Stimulated activated CD8-positive, alpha-beta memory T cell treated with anti-CD3 and anti-CD28 coated beads, Interleukin-15, amount 100 ng/mL, for 1 hour (primary cell): ENCODE measurements at regions not wholly inside any gene's neighbourhood (a gene's known extent, or its start where the extent isn't known, plus 50 kb on each side); places are given as distances from the start of the nearest gene placed in this dataset.
"Not testable (repeated sequence)": the region's sequence is repeated elsewhere in the genome, so short reads cannot be mapped to it uniquely, and the experiment has no call there.

Source experiments
- DNase-seq: peaks from one replicate; pipeline ENCODE4 v3.0.0-alpha.2; 2020; ENCODE audit warnings: low read depth

DNA sequence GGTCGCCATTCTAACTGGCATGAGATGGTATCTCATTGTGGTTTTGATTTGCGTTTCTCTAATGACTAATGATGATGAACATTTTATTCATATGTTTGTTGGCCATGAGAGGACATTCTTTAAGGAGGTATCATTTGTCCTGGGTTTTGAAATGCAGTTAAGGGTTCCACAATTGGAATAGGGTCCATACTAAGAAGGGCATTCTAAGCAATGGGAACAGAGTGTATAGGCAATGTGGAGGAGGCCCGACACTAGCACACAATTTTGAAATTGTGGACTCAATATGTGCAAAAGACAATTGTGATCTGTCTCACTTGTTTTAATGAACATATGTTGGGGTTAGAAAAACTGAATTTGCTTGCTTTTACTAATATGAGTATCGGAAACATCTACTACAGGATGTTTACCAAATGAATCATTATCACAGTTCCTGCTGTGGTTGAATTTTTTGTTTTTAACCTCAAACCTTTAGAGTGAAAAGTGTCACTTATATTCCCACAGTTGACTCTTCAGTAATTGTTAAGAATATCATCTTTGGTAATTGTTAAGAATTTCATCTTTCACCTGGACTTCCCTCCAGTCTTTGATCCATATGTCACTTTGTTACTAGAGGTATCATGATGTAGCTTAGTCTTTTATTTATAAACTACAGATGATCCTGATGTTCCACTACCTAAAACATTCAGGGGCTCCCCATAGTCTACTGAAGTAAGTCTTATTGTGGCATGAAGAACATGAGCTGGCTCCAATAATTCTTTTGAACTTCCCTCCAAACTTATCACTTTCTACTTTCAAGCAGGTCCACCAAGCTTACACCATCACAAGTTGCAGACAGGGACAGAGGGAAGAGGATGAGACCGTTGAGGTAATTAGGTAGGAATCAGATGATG, 109.7 kb upstream of the KLF12 start:
- no peak for DNase-seq

DNA sequence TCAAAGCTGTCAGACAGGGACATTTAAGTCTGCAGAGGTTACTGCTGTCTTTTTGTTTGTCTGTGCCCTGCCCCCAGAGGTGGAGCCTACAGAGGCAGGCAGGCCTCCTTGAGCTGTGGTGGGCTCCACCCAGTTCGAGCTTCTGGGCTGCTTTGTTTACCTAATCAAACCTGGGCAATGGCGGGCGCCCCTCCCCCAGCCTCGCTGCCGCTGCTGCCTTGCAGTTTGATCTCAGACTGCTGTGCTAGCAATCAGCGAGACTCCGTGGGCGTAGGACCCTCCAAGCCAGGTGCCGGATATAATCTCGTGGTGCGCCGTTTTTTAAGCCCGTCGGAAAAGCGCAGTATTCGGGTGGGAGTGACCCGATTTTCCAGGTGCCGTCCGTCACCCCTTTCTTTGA, 107.1 kb upstream of the KLF12 start:
- DNase-seq, result not testable (repeated sequence)

DNA sequence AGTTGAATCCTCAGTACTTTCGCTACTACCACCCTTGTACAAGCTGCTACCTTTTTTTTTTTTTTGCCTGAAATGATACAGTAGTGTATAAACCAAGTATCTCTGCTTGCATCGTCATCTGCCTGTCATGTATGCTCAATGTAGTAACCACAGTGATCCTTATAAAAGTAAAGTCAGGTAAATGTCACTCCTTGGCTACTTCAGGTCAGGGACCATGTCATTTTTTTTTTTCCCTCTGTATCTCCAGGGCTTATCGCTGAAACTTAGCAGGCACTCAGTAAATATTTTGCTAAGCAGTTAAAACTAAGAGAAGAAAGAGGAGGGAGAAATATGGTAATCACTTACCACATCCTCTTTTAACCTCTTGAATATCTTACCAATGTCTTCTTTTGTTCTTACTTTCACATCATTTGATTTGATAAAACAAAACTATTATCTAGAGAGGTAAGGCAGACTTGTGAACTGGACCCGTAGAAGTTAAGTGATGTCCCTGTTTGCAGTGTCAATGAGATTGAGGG, 96.8 kb upstream of the KLF12 start:
- no peak for DNase-seq

DNA sequence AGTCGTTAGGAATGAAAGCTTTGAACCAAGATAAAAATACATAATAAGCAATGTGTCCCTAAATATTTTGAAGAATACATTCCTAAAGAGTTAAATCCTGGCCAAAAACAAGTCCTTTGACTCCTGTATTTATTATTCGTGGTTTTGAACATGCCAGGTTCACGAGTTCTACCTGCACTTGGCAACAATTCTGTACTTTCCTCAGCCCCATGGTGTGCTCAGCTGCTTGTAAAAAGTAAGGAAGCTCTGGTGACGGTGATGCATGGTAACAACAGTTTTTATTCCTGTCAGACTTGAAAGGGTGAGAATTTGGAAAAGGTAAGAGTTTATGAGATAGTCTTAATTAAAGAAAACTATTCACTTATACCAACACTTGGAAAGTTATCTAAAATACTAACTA, 95.0 kb upstream of the KLF12 start:
- no peak for DNase-seq

DNA sequence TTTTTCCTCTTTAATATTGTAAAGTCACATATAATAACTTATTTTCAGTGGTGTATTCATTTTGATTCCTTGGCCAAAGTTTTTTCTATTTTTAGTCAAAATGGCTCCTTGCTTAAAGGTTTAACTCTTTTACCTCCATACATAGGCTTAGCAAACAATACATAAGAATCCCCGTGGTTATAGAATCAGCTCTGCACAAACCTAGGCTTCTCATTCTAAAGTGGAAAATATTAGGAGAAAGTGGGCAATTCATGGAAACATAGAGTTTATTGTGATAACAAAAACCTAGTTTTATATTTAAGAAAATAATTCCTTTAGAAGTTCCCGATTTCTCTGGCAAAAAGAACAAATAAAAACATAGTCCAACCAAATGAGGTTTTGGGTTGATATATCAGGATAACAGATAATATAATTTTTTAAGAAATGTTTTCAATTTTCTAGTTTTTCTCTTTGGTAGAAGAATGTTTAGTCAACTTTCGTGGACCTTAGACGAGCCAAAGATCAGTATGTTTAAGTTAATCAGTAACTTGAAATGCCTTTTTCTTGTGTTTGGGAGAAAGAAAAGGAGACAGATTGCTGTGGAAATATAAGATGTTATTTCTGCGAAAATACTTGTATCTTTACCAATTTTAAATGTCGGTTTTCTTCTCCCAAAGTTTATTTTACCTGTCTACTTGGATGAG, 93.4 kb upstream of the KLF12 start:
- no peak for DNase-seq

DNA sequence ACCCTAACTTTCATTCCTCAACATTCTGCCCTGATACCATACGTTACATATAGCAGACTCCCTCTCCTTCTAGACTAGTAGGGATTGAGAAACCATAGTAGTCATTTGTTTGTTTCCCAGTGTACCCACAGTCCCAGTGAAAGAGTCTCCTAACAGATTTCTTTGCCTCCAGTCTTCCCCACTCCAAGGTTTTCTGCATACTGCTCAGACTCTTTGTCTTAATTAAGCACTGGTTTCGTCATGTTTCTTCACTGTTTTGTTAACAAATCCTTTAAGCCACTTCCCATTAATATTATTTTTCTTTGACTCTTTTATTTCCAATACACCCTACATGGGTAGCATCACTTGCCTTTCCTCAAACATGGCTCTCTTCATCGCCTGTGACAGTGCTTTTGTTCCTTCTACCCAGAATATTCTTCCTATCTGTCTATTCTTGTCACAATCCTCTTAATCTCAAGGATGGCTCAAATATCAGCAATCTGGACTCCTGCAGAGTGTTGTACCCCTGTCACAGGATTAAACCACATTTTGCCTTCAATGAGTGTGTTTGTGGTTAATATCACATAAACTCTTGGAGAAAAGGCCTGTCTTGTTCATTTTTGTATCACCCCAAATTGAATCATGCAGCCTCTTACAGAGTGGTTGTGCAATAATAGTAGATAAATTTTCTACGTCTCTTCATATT, 92.7 kb upstream of the KLF12 start:
- DNase-seq, result no peak

DNA sequence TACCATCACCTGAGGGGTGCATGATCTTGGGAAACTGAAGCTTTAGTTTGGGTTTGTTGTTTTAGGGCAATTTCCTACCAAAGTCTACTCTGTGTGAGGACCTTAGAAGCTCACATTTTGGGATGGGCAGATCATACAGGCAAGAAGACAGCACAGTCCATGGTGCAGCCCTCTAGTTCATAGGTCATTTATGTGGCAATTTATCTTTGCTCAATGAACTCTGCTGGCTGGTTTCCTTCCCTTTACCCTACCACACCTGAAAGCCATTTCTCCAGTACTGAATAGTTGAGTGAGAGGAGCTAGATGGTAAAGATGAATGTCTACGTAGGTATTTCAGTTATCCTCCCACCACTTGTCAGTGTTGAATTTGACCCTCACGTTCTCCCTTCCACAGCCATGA, 87.5 kb upstream of the KLF12 start:
- DNase-seq, result no peak

DNA sequence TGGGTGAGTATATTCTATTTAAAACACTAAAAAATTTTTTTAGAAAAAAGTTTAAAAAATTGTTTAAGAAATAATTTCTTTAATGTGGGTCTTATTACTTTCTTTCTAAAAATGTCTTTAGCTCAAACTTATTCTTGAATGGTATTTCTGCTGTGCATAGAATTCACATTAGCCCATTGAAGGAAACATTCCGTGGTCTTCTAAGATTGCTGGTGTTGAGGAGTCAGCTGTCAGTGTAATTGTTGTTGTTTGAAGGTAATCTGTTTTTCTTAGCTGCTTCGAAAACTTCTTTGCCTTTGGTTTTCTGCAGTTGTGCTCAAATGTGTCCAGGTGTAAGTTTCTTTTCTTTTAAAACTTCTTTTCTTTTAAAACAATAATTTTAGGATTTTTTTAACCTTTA, 85.4 kb upstream of the KLF12 start:
- no peak for DNase-seq

DNA sequence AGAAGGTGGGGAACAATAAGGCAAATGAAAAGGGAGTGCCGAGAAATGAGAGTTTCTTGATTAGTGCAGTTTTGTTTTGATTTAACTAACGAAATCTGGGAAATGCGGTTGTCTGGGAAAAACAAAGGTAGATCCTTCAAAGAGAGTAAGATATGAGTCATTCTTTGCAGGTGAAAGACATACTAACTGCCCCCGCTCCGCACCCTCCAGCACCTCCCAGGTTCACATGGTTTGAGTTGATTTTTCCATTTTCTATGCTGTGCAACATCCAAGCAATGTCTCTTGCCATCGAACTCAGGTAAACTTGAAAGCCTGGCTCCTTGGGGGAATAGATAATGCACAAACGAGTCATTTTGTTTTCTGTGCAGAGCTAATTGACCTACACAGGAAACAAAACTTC, 84.1 kb upstream of the KLF12 start:
- DNase-seq, result no peak

DNA sequence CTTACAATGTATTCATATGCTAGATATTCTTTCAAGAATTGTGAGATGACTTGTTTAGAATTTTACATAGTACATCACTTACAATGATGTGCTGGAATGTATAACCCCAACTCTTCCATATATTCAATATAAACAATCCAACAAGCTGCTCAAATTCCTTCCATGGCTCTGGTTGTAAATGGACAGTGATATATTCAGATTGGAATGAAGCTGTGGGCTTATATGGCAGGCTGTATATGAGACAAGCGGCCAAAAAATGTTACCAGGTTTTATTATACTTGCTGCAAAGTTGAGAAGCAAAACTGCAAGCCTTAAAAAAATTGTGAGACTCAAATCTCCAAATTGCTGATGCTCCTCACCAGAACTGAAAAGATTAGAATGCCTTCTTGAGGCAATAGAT, 83.6 kb upstream of the KLF12 start:
- DNase-seq, result no peak

DNA sequence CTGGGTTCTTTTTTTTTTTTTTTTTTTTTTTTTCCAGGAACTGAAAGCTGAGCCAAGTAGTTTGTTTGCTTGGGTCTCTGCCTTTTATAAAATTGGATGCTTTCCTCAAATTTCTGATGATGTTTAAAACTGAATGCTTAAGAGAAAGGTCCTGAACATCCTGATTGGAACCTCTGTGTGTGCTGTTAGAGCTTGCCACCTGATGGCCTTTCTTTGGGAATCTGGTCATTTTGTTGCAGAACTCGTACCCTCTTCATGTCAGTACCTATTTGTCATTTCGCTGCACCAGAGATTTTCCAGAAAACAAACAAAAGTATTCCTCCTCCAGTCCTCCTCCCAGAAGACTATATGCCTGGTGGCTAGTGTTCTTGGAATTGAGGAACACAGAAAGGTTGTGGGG, 81.2 kb upstream of the KLF12 start:
- DNase-seq, result no peak

DNA sequence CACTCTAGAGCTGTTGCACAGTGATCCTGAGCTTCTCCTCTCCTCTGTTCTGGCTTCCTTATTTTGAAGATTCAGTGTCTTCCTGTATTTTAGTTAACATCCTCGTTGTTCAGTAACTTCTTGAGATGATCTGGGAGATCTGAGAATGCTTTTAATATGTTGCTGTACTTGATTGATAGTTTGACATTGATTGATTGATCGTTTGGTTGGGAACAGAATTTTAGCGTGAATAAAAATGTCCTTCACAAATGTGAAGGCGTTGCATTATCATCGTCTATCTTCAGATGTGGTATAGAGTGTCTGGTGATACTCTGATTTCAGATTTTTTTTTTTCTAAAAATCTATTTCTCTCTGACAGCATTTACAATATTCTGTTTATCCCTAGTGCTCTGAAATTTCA, 80.1 kb upstream of the KLF12 start:
- no peak for DNase-seq

DNA sequence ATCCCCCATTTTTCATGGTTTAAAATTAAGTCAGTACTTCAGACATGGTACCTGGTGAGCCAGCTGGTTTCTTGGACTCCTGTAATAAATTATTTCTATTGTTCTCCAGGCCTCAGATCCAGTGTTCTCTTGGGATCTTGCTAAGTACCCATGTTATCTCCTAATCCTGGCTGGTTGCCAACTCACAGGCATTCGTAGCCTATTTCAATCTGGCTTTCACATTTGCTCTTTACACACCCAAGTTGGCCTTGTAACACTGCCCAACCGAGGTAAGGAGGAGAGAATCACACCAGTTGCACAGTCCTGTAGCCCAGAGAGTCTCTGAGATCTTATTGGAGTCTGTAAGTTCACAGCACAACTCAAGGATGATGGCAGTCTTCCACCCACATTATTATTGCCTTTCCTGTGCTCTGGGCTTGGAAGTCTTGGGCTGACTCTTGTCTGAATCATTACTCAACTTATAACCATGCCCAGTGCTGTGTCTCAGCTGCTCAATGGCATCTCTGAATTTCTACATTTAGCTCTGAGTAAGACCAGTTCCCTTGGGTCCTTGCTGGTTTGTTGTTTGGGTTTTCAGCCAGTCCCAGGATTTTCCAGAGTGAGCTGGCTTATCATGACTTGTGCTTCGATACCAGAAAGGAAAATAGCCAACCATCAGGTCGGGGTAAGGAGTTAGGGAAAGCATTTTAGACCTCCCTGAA, 76.6 kb upstream of the KLF12 start:
- DNase-seq, result no peak

DNA sequence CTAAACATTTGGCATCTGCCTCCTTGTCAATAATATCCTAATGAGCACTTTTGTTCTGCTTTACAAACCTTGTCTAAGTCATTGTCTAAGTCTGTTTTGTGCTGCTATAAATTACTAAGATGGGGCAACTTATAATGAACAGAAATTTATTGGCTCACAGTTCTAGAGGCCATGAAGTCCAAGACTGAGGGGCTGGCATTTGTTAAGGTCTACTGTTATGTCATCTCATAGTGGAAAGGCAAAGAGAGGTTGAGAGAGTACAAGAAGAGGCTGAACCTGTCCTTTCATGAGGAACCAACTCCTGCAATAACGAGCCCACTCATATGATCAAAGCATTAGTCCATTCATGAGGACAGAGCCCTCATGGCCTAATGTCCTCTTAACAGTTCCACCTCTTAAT, 72.7 kb upstream of the KLF12 start:
- no peak for DNase-seq

DNA sequence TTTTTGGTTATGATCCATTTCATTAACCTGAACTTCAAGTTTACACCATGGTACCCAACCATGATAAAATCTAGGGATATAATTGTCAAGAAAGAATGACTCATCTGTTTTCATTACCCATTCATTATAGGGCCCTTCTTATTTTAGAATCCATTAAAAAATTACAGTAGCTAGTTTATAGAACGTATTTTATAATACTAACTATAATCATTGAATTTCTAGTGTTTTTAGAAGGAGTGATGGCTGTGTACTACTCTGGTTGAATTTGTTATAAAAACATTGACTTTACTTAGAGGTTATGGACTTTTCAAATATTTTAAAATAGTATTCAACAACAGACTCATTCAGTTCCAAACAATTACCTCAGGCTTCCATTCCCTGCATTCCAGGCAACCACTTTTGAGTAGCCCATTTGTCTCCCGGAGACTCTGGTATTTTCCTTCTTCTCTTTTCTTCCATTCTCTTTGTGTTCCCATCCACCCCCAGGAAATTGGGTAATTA, 71.9 kb upstream of the KLF12 start:
- no peak for DNase-seq

DNA sequence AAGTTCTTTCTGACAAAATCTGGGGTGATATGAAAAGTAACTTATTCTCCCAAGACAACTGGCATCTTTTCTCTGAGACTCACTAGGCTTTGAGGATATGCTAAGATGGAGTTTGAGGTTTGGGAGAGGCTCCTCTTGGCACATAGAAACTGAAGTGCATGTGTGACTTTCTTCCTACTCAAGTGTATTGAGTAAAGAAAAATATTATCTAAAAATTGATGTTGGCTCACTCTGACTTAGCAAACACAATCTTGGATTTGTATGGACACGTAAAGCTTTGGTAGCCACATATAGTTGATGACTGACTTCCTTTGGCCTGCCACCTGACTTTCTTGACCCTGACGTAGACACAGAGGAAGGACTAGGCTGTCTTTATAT, 71.1 kb upstream of the KLF12 start:
- DNase-seq, result no peak

DNA sequence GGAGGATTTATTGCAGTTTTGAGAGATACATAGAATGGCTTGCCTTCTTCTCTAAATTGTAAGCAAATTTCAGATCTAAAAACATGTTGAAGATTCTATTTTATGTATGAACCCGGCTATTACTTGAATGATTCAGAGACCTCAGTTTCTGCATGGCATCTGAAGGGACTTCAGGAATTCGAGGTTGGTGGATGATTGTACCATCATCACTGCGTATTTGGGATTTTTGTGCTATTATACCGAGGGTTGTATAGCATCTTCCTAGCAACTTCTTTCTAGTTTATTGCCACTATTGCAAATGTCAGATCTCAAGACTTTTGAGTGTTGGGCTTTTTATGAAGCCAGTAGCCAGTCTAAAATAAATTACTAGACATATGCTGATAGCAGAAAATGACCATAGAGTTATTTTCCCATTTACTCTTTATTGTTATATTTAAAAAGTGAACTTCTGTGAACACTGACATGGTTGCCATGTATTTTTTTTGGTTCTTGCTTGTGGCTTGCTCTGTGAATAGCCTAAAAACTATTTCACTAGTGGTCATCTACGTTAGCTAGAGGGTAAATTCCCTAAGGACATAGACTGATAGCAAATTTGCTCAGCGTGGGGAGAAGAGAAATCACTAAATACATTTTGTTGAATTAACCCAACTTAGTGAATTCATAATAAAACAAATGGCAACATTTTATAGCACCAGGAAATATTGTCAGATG, 70.6 kb upstream of the KLF12 start:
- no peak for DNase-seq

DNA sequence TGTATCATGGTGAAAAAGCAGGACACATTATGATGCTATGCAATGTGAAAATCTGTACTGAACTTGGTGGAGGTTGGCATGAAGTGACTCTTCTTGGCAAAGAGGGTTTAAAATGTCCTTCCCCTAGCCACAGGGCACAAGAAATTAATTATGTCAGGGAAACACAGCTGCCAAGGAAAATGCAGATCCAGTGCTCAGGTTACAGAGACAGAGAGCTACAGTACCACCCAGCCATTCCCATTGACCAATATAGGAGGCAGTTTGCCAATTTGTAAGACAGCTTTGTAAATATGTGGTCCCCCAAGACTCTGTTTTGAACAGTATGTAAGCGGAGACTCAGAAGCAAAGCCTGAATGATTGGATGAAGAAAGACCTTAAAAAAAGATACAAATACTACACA, 69.4 kb upstream of the KLF12 start:
- DNase-seq, result no peak

DNA sequence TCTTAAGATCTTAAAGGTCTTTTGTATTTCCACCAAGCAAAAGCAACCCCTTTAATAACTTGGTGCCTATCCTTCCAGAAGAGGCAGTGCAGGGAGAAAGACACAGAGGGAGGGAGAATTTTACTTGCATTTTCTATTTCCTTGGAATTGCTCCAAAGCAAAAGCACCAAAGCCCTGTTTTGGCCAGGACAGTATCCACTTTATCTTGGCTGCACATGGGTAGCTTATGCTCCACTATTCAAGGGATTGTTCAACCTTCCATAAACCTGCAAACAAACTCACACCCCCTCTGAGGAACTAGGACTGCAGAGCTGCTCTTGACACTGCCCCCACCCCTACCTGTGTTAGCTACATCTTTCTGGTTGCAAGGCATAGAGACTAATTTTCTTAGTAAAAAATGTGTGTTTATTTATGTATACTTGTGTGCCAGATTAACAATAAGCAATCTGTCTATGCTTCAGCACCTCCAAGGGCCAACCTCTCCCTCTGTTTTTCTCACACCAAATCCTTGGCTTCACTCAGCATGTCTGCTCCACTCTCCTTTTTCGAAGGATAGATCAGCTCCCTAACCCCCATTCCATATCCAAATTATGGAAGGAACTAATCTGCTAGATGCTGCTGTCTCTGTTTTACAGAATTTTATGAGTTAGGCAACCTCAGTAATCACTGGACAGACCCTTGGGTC, 68.1 kb upstream of the KLF12 start:
- DNase-seq, result no peak

DNA sequence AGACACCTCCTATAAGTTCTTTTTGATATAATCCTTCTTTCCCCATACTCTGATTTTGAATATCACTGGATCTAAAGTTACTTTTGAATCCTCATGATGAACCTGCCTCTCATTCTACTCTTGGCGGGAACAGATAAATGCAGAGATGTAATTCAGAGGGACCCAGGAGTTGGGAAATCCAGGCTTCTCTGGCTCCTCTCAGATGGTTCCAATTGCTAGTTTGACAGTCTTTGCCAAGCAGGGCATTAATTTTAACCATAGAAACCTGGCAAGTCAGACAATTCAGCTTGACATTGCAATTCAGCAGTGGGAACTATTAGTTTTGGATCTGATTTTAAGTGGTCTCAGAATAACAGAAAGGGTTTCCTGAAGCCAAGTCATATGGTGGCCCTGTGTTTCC, 67.3 kb upstream of the KLF12 start:
- no peak for DNase-seq

DNA sequence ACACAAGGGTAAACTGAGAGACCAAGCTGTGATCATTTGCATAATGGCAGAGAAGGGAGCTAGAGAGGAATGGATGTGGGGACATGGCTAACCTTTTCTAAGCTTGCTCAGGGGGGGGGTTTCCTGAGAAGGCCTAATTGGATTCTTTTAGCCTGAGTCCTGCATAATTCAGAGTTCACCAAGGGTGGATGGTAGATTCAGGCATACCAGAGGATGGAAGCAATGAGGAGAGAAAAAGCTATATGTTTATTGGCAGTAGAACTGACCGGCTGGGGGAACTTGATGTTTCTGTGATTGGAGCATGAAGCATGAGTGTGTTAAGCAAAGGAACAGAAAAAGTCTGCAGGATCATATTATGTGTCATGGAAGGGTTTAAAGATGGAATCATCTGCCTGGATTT, 65.9 kb upstream of the KLF12 start:
- DNase-seq, result no peak
